ENCODE measurements at regions not wholly inside any gene's neighbourhood (a gene's known extent, or its start where the extent isn't known, plus 50 kb on each side); places are given as distances from the start of the nearest gene placed in this dataset.

GRCh38 chr2:223123855-223124610 lies 72.0 kb downstream of the KCNE4 start (continued):
- TF ChIP-seq USF2 (IDR thresholded peaks at IDR 0.05; ENCODE audit: borderline replicate concordance, low read depth, low read length) (no peak), STAT3 (IDR thresholded peaks at IDR 0.05; ENCODE audit: low read depth, low read length) (no peak)

GRCh38 chr2:223141606-223142005 lies 89.6 kb downstream of the KCNE4 start:
- Histone ChIP-seq H3K79me2 (ENCODE audit: control insufficient read depth, insufficient read depth, low read length) (no peaks in the 10 kb centered on the region), H3K27ac (ENCODE audit: control insufficient read depth, insufficient read depth) (no peak overlapping the region), H2AFZ (ENCODE audit: control insufficient read depth, low read depth, low read length) (no peak overlapping the region), H3K4me2 (ENCODE audit: control insufficient read depth, insufficient read depth) (no peak overlapping the region), H3K9me3 (replicated peaks; ENCODE audit: control insufficient read depth, insufficient read depth, low read length) (no peaks in the 10 kb centered on the region), H3K9ac (ENCODE audit: control insufficient read depth, insufficient read depth, low read length) (no peak overlapping the region), H3K4me3 (no peak overlapping the region), H4K20me1 (ENCODE audit: control insufficient read depth, insufficient read depth) (no peaks in the 10 kb centered on the region), H3K4me1 (ENCODE audit: control insufficient read depth, insufficient read depth, low read length) (no peaks in the 10 kb centered on the region), H3K36me3 (ENCODE audit: control insufficient read depth in 2 of 2, insufficient read depth in 2 of 2, low read length in 1 of 2) (no peaks in the 10 kb centered on the region), H3K27me3 (replicated peaks in 1 of 2; ENCODE audit: control insufficient read depth in 2 of 2, insufficient read depth in 2 of 2, low read length in 1 of 2) (no peaks in the 10 kb centered on the region; a peak in 2 of 4 replicates)
- RAD21 ChIA-PET (ENCODE audit: unreplicated experiment), result no interaction called here
- intact Hi-C loops (cut with micrococcal nuclease; ENCODE audit: unreplicated experiment) (no loop called here), in situ Hi-C loops (cut with MboI) (no loop called here)
- ATAC-seq (no peak), FAIRE-seq (no peak), DNase-seq (ENCODE audit: low read depth, low spot score) (no peak)
- POLR2A ChIA-PET, result no interaction called here
- WGBS (ENCODE audit: insufficient coverage, insufficient replicate concordance, low lambda C conversion rate, missing lambda C conversion rate), result 29% methylated on average over 4 of the region's 4 CpGs
- SMC1A ChIA-PET (ENCODE audit: uncharacterized antibody, unreplicated experiment), result no interaction called here
- no TSS peak for BruUV-seq (replicated peaks)
- CTCF ChIA-PET, result no interaction called here
- TF ChIP-seq RELB (IDR thresholded peaks at IDR 0.05; ENCODE audit: low read depth) (no peak), RUNX3 (IDR thresholded peaks at IDR 0.05; ENCODE audit: low read length) (no peak), FOXM1 (IDR thresholded peaks at IDR 0.05; ENCODE audit: low read depth, low read length) (no peak), ZZZ3 (IDR thresholded peaks at IDR 0.05; ENCODE audit: control insufficient read depth, insufficient read length, low read depth) (no peak), MEF2A (IDR thresholded peaks at IDR 0.05; ENCODE audit: insufficient read depth, low read depth, low read length) (no peak), ZNF592 (IDR thresholded peaks at IDR 0.05) (no peak), CBFB (IDR thresholded peaks at IDR 0.05; ENCODE audit: low read depth) (no peak), TAF1 (IDR thresholded peaks at IDR 0.05; ENCODE audit: borderline replicate concordance, low read depth, low read length) (no peak), BACH1 (IDR thresholded peaks at IDR 0.05; ENCODE audit: borderline replicate concordance) (no peak), BHLHE40 (IDR thresholded peaks at IDR 0.05; ENCODE audit: borderline replicate concordance in 1 of 2, low read depth in 2 of 2, low read length in 1 of 2) (no peak), EED (IDR thresholded peaks at IDR 0.05; ENCODE audit: low read depth) (no peak), POU2F2 (IDR thresholded peaks at IDR 0.05; ENCODE audit: borderline replicate concordance, low read depth, low read length) (no peak), NR2C2 (IDR thresholded peaks at IDR 0.05; ENCODE audit: borderline replicate concordance, control insufficient read depth, insufficient read length, low read depth) (no peak), IRF3 (IDR thresholded peaks at IDR 0.05) (no peak)

All from GM12878 (cell line).